OCI-LY1 (cell line): ENCODE measurements at regions not wholly inside any gene's neighbourhood (a gene's known extent, or its start where the extent isn't known, plus 50 kb on each side); places are given as distances from the start of the nearest gene placed in this dataset.

Experiments
- H2AFZ ChIP-seq: fragments of 200-600 bp; sonication (generic), shearing (Covaris generic); 2 replicates; pipeline ENCODE4 v1.6.0; 2014; ENCODE audit warnings: antibody characterized with exemption, mild to moderate bottlenecking, low read length
- H3F3A ChIP-seq: fragments of 200-600 bp; sonication (generic), shearing (Covaris generic); 2 replicates; pipeline ENCODE4 v1.6.0; 2014; ENCODE audit warnings: mild to moderate bottlenecking, antibody characterized with exemption, low read length, moderate library complexity; ENCODE audit not compliant: insufficient read depth
- H3K27ac ChIP-seq: fragments of 200-600 bp; sonication (generic); 2 replicates; pipeline ENCODE4 v1.5.1; 2014; ENCODE audit warnings: low read length, mixed run types, mild to moderate bottlenecking, low read depth; ENCODE audit not compliant: poor library complexity, severe bottlenecking
- H3K27me3 ChIP-seq: fragments of 200-600 bp; sonication (generic); 2 replicates; pipeline ENCODE4 v1.6.0; 2014; ENCODE audit warnings: antibody characterized with exemption, mild to moderate bottlenecking, low read length, moderate library complexity; ENCODE audit not compliant: insufficient read depth
- H3K36me3 ChIP-seq: fragments of 200-600 bp; sonication (generic); 2 replicates; pipeline ENCODE4 v1.6.1; 2014; ENCODE audit warnings: mild to moderate bottlenecking, antibody characterized with exemption, low read length, moderate library complexity, mixed read lengths; ENCODE audit not compliant: insufficient read depth
- H3K4me1 ChIP-seq: fragments of 200-600 bp; sonication (generic); 2 replicates; pipeline ENCODE4 v1.5.1; 2014; ENCODE audit warnings: mild to moderate bottlenecking, low read length, moderate library complexity; ENCODE audit not compliant: insufficient read depth, severe bottlenecking
- H3K4me2 ChIP-seq: fragments of 200-600 bp; sonication (generic), shearing (Covaris generic); 2 replicates; pipeline ENCODE4 v1.6.1; 2014; ENCODE audit warnings: low read length
- H3K4me3 ChIP-seq: fragments of 200-600 bp; sonication (generic); 2 replicates; pipeline ENCODE4 v1.5.1; 2014; ENCODE audit warnings: low read length, low read depth, mild to moderate bottlenecking, mixed read lengths; ENCODE audit not compliant: poor library complexity, severe bottlenecking
- H3K79me2 ChIP-seq: fragments of 200-600 bp; shearing (Covaris generic); 2 replicates; pipeline ENCODE4 v1.6.1; 2016; ENCODE audit warnings: mixed run types, low read length, mixed read lengths; ENCODE audit not compliant: insufficient read depth
- H3K9ac ChIP-seq: fragments of 200-600 bp; sonication (generic), shearing (Covaris generic); 2 replicates; pipeline ENCODE4 v1.6.1; 2014; ENCODE audit warnings: mild to moderate bottlenecking, low read length, mixed read lengths
- H3K9me2 ChIP-seq: fragments of 200-600 bp; sonication (generic), shearing (Covaris generic); 2 replicates; pipeline ENCODE4 v1.6.1; 2014; ENCODE audit warnings: low read depth, mild to moderate bottlenecking, low read length, mixed read lengths
- H3K9me3 ChIP-seq: fragments of 200-600 bp; shearing (Covaris generic); 2 replicates; pipeline ENCODE4 v1.6.1; 2014; ENCODE audit warnings: low read length, mixed read lengths
- H4K20me1 ChIP-seq: fragments of 200-600 bp; sonication (generic), shearing (Covaris generic); 2 replicates; pipeline ENCODE4 v1.6.0; 2016; ENCODE audit warnings: mild to moderate bottlenecking, low read length; ENCODE audit not compliant: insufficient read depth
- EZH2 ChIP-seq: fragments of 200-600 bp; sonication (generic), shearing (Covaris generic); IDR thresholded peaks from 2 replicates; pipeline ENCODE4 v1.8.0; 2017; ENCODE audit warnings: borderline replicate concordance, mixed run types, mild to moderate bottlenecking, antibody characterized with exemption, low read length, moderate library complexity, mixed read lengths
- TF ChIP-seq, protein P1 (sequence below): fragments of 200-600 bp; sonication (generic), shearing (Covaris generic); IDR thresholded peaks from 2 replicates; pipeline ENCODE4 v1.5.1; 2017; ENCODE audit warnings: mild to moderate bottlenecking, antibody characterized with exemption, low read length, moderate library complexity, mixed read lengths

DNA sequence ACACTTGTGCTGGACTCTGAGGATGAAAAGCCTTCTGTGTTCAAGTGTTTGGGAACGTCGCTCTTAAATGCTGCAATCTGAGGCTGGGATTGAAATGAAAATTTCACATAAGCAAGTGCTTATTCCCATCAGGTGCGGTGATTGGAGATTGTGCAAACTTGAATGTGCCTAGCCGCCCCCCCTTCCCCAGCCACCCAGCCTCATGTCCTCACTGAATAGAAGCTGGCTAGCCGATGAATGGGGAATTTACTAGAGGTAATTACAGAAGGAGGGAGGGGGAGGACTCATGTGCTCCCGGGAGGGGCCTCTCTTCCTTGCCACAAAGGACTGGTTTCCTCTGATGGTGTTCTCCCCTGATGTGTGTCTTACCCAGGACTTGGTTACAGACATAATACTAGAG is 544.8 kb upstream of the EEF2KMT start:
- no peak overlapping the region for H3K4me2 ChIP-seq
- no peaks in the 10 kb centered on the region for H3F3A ChIP-seq
- no peaks in the 10 kb centered on the region for H3K36me3 ChIP-seq
- no peak overlapping the region for H3K27ac ChIP-seq
- no peaks in the 10 kb centered on the region for H3K9me2 ChIP-seq
- TF ChIP-seq, protein P1, sequence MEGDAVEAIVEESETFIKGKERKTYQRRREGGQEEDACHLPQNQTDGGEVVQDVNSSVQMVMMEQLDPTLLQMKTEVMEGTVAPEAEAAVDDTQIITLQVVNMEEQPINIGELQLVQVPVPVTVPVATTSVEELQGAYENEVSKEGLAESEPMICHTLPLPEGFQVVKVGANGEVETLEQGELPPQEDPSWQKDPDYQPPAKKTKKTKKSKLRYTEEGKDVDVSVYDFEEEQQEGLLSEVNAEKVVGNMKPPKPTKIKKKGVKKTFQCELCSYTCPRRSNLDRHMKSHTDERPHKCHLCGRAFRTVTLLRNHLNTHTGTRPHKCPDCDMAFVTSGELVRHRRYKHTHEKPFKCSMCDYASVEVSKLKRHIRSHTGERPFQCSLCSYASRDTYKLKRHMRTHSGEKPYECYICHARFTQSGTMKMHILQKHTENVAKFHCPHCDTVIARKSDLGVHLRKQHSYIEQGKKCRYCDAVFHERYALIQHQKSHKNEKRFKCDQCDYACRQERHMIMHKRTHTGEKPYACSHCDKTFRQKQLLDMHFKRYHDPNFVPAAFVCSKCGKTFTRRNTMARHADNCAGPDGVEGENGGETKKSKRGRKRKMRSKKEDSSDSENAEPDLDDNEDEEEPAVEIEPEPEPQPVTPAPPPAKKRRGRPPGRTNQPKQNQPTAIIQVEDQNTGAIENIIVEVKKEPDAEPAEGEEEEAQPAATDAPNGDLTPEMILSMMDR, result no peak
- TF ChIP-seq EZH2, result no peak
- no peaks in the 10 kb centered on the region for H4K20me1 ChIP-seq
- no peaks in the 10 kb centered on the region for H3K79me2 ChIP-seq
- H3K4me1 ChIP-seq, result no peaks in the 10 kb centered on the region
- H3K27me3 ChIP-seq, result no peaks in the 10 kb centered on the region
- H2AFZ ChIP-seq, result no peak overlapping the region
- no peaks in the 10 kb centered on the region for H3K9me3 ChIP-seq
- no peak overlapping the region for H3K9ac ChIP-seq
- H3K4me3 ChIP-seq, result no peak overlapping the region

DNA sequence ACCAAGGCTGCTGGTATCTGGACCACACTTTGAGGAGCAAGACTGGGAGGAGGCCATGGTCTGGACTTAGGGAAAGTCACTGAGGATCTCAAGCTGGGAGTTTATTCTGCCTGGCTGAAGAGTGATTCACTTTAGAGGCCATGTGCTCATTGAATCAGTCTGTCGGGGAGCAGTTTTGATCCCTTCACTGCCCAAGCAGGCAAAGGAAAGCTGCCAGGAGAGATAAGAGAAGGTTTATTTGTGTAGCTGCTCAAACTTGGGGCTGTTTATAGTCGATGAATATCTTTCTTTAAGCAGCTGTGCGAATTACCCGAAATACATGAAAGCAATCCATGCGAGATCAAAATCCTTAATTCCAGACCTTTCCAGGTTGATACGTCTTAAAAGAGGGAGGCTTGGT is 544.4 kb upstream of the EEF2KMT start:
- Histone ChIP-seq H3K4me1 (no peaks in the 10 kb centered on the region), H3K27me3 (no peaks in the 10 kb centered on the region), H3K9ac (no peak overlapping the region), H3K4me2 (no peak overlapping the region), H3K9me3 (no peaks in the 10 kb centered on the region), H4K20me1 (no peaks in the 10 kb centered on the region), H3F3A (no peaks in the 10 kb centered on the region), H3K9me2 (no peaks in the 10 kb centered on the region), H3K27ac (no peak overlapping the region), H2AFZ (no peak overlapping the region), H3K79me2 (no peaks in the 10 kb centered on the region), H3K36me3 (no peaks in the 10 kb centered on the region), H3K4me3 (no peak overlapping the region)
- TF ChIP-seq, protein P1, result no peak
- TF ChIP-seq EZH2, result no peak

DNA sequence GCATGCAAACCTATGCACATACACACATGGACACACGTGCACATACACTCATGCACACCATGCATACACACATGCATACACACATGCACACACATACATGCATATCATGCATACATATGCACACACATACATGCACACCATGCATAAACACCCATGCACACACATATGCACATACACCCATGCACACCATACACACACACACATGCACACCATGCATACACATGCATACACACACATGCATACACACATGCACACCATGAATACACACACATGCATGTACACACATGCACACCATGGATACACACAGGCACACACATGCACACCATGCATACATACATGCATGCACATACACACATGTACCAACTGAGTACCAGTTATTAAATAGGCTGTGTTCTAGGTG is 543.3 kb upstream of the EEF2KMT start:
- no peak overlapping the region for H2AFZ ChIP-seq
- H3K9me2 ChIP-seq, result no peaks in the 10 kb centered on the region
- no peak overlapping the region for H3K4me3 ChIP-seq
- H3K4me2 ChIP-seq, result no peak overlapping the region
- TF ChIP-seq, protein P1, result no peak
- TF ChIP-seq EZH2, result no peak
- no peaks in the 10 kb centered on the region for H3K36me3 ChIP-seq
- no peak overlapping the region for H3K27ac ChIP-seq
- H3F3A ChIP-seq, result no peaks in the 10 kb centered on the region
- H3K9me3 ChIP-seq, result no peaks in the 10 kb centered on the region
- no peaks in the 10 kb centered on the region for H3K27me3 ChIP-seq
- H3K4me1 ChIP-seq, result no peaks in the 10 kb centered on the region
- no peak overlapping the region for H3K9ac ChIP-seq
- H3K79me2 ChIP-seq, result no peaks in the 10 kb centered on the region
- no peaks in the 10 kb centered on the region for H4K20me1 ChIP-seq
